Calu3 (cell line): ENCODE measurements at regions not wholly inside any gene's neighbourhood (a gene's known extent, or its start where the extent isn't known, plus 50 kb on each side); places are given as distances from the start of the nearest gene placed in this dataset.

ENCODE experiments used
- BruUV-seq: library from RNA; stranded (reverse); fragments of 400-500 nt; replicated peaks from 2 replicates; lab custom pipeline; 2021; lab: Mats Ljungman, UMichigan
- CTCF ChIA-PET: fragments of 300-600 bp; sonication (Branson Sonifier 250); formaldehyde crosslinking; loops from one replicate; lab custom pipeline; 2022; ENCODE audit warnings: antibody characterized with exemption; lab: Charles Lee
- DNase-seq: peaks from one replicate; pipeline ENCODE4 v3.0.0; 2022
- H3K27ac Mint-ChIP-seq: one replicate; pipeline ENCODE4 v1.8.0; 2022; ENCODE audit warnings: mixed read lengths; ENCODE audit not compliant: unreplicated experiment
- H3K27me3 Mint-ChIP-seq: one replicate; pipeline ENCODE4 v1.8.0; 2022; ENCODE audit warnings: mixed read lengths; ENCODE audit not compliant: unreplicated experiment
- H3K36me3 Mint-ChIP-seq: one replicate; pipeline ENCODE4 v1.8.0; 2022; ENCODE audit warnings: mild to moderate bottlenecking, moderate library complexity, mixed read lengths; ENCODE audit not compliant: insufficient read depth, unreplicated experiment
- H3K4me1 Mint-ChIP-seq: one replicate; pipeline ENCODE4 v1.8.0; 2022; ENCODE audit warnings: mild to moderate bottlenecking, low read depth, mixed read lengths; ENCODE audit not compliant: unreplicated experiment
- H3K4me3 Mint-ChIP-seq: one replicate; pipeline ENCODE4 v1.8.0; 2022; ENCODE audit warnings: mild to moderate bottlenecking, low read depth, moderate library complexity, mixed read lengths; ENCODE audit not compliant: unreplicated experiment
- H3K9me3 Mint-ChIP-seq: one replicate; pipeline ENCODE4 v1.8.0; 2022; ENCODE audit warnings: low read depth, mixed read lengths; ENCODE audit not compliant: unreplicated experiment
- CTCF ChIP-seq: fragments of 200-600 bp; IDR thresholded peaks from one replicate; pipeline ENCODE4 v1.8.0; 2022; ENCODE audit warnings: antibody characterized with exemption; ENCODE audit not compliant: unreplicated experiment
- intact Hi-C: fragments of 100-400 bp; cut with micrococcal nuclease; formaldehyde crosslinking; loops from one replicate; pipeline ENCODE4 v1.10.0; 2022; ENCODE audit not compliant: unreplicated experiment

- Mint-ChIP-seq H3K36me3 (no peaks in the 10 kb centered on the region), H3K9me3 (peaks cover 2% of the 10 kb centered on the region), H3K27ac (no peak overlapping the region), H3K4me3 (no peak overlapping the region), H3K27me3 (no peaks in the 10 kb centered on the region), H3K4me1 (peaks cover 10% of the 10 kb centered on the region)
- no TSS peak for BruUV-seq
- no peak for DNase-seq
- intact Hi-C loops: no loop called here
- CTCF ChIA-PET: no interaction called here
- TF ChIP-seq CTCF: no peak
Measured at GRCh38 chr18:34031810-34032209, 192.9 kb downstream of the NOL4 start.

GRCh38 chr18:34028324-34028723, 196.4 kb downstream of the NOL4 start:
- Mint-ChIP-seq H3K36me3 (no peaks in the 10 kb centered on the region), H3K4me3 (no peak overlapping the region), H3K27me3 (no peaks in the 10 kb centered on the region), H3K4me1 (peaks cover 10% of the 10 kb centered on the region), H3K9me3 (no peaks in the 10 kb centered on the region), H3K27ac (no peak overlapping the region)
- no peak for TF ChIP-seq CTCF
- intact Hi-C loops: no loop called here
- CTCF ChIA-PET: interaction anchor here (0.7 kb wide), 2 partner anchors 207 to 288 kb away, joined by 3 to 4 read pairs; no protein-coding TSS in a partner anchor
- peak; percentile 43 for DNase-seq
- BruUV-seq: no TSS peak

- H3K27ac Mint-ChIP-seq: no peak overlapping the region
- no TSS peak for BruUV-seq
- CTCF ChIA-PET: interaction anchor here (1.0 kb wide), 1 partner anchor 13 kb away, joined by 4 read pairs; no protein-coding TSS in a partner anchor
- no peak for TF ChIP-seq CTCF
- no peaks in the 10 kb centered on the region for H3K27me3 Mint-ChIP-seq
- intact Hi-C loops: no loop called here
- no peaks in the 10 kb centered on the region for H3K9me3 Mint-ChIP-seq
- H3K4me1 Mint-ChIP-seq: peaks cover 10% of the 10 kb centered on the region
- H3K4me3 Mint-ChIP-seq: no peak overlapping the region
- DNase-seq: no peak
- no peaks in the 10 kb centered on the region for H3K36me3 Mint-ChIP-seq
Measured at GRCh38 chr18:34025191-34025801, 199.4 kb downstream of the NOL4 start.

GRCh38 chr18:34023471-34023870, 201.2 kb downstream of the NOL4 start:
- Mint-ChIP-seq H3K4me3 (no peak overlapping the region), H3K36me3 (no peaks in the 10 kb centered on the region), H3K9me3 (no peaks in the 10 kb centered on the region), H3K27me3 (no peaks in the 10 kb centered on the region), H3K4me1 (peaks cover 6% of the 10 kb centered on the region), H3K27ac (no peak overlapping the region)
- DNase-seq: no peak
- no TSS peak for BruUV-seq
- no peak for TF ChIP-seq CTCF
- intact Hi-C loops: no loop called here
- CTCF ChIA-PET: no interaction called here
